Neutrophil (primary cell): ENCODE measurements at regions not wholly inside any gene's neighbourhood (a gene's known extent, or its start where the extent isn't known, plus 50 kb on each side); places are given as distances from the start of the nearest gene placed in this dataset.

ENCODE experiments used
- H3K27ac ChIP-seq: fragments of 200-600 bp; sonication (generic); 2 replicates; pipeline ENCODE4 v1.5.1; 2016; ENCODE audit warnings: mild to moderate bottlenecking, moderate library complexity
- H3K27me3 ChIP-seq: fragments of 200-600 bp; sonication (generic); 2 replicates; pipeline ENCODE4 v1.6.0; 2016; ENCODE audit warnings: mild to moderate bottlenecking
- H3K36me3 ChIP-seq: fragments of 200-600 bp; sonication (generic); 2 replicates; pipeline ENCODE4 v1.5.1; 2017
- H3K4me1 ChIP-seq, 2 experiments: fragments of 200-600 bp in 1 of 2; sonication (generic) in 1 of 2; 1 replicate in 1 of 2; 2 replicates in 1 of 2; pipeline versions ENCODE4 v1.5.1 to v1.6.1; 2013 to 2016; ENCODE audit warnings: low read depth in 1 of 2, low read length in 1 of 2, mild to moderate bottlenecking in 1 of 2, moderate library complexity in 1 of 2; ENCODE audit not compliant: control insufficient read depth in 1 of 2, insufficient read depth in 1 of 2
- H3K4me3 ChIP-seq, 2 experiments: fragments of 200-600 bp in 1 of 2; sonication (generic) in 1 of 2; 1 replicate in 1 of 2; 2 replicates in 1 of 2; pipeline ENCODE4 v1.5.1; 2013 to 2016; ENCODE audit warnings: low read depth in 1 of 2, low read length in 1 of 2, mild to moderate bottlenecking in 1 of 2, moderate library complexity in 1 of 2
- H3K9me3 ChIP-seq: fragments of 200-600 bp; sonication (generic); 2 replicates; pipeline ENCODE4 v1.5.1; 2016
- CTCF ChIP-seq: fragments of 200-600 bp; sonication (generic); IDR thresholded peaks from 2 replicates; pipeline ENCODE4 v1.5.1; 2016; ENCODE audit warnings: antibody characterized with exemption

GRCh38 chr2:10514743-10515142, 66.6 kb upstream of the ODC1 start:
- H3K9me3 ChIP-seq, result peaks cover 7% of the 10 kb centered on the region
- no peaks in the 10 kb centered on the region for H3K36me3 ChIP-seq
- H3K27ac ChIP-seq, result no peak overlapping the region
- no peaks in the 10 kb centered on the region for H3K27me3 ChIP-seq
- H3K4me1 ChIP-seq, result no peaks in the 10 kb centered on the region
- TF ChIP-seq CTCF, result no peak
- no peak overlapping the region for H3K4me3 ChIP-seq

DNA sequence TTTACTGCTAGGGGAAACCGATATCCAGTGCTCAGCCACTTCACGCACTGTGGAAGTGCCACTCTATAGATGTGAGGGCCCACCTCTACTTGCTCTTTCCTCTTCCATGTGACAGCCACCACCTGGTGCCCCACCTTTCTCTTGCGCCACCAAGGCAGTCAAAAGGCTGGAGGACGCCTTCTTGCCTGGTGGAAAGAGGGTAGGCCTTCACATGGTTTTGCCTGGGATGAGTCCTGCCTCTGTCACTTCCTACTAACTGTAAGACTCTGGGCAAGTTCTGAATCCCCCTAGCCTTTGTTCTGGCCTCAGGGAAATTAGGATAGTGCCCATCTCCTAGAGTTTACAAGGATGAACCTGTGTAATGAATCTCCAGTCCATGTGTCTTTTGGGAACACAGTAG, 66.1 kb upstream of the ODC1 start:
- no peaks in the 10 kb centered on the region for H3K27me3 ChIP-seq
- H3K36me3 ChIP-seq, result no peaks in the 10 kb centered on the region
- no peak overlapping the region for H3K4me3 ChIP-seq
- H3K27ac ChIP-seq, result no peak overlapping the region
- no peaks in the 10 kb centered on the region for H3K4me1 ChIP-seq
- TF ChIP-seq CTCF, result no peak
- peaks cover 7% of the 10 kb centered on the region for H3K9me3 ChIP-seq

GRCh38 chr2:10513201-10513600, 65.1 kb upstream of the ODC1 start:
- H3K27me3 ChIP-seq, result no peaks in the 10 kb centered on the region
- H3K4me3 ChIP-seq, result no peak overlapping the region
- peaks cover 7% of the 10 kb centered on the region for H3K9me3 ChIP-seq
- H3K4me1 ChIP-seq, result no peaks in the 10 kb centered on the region
- no peak for TF ChIP-seq CTCF
- no peaks in the 10 kb centered on the region for H3K36me3 ChIP-seq
- no peak overlapping the region for H3K27ac ChIP-seq

DNA sequence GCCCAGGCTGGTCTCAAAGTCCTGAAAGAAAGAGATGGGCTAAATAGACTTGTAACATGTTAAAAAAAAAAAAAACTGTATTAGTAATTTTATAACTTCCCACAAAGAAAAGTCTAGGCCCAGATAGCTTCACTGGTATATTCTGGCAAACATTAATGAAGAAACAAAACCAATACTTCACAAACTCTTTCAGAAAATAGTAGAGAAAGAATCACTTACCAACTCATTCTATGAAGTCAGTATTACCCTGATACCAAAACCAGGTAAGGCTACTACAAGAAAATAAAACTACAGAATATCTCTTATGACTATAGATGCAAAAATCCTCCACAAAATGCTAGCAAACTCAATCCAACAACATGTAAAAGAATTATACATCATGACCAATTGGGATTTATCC, 59.9 kb upstream of the ODC1 start:
- no peak for TF ChIP-seq CTCF
- no peaks in the 10 kb centered on the region for H3K9me3 ChIP-seq
- no peak overlapping the region for H3K4me3 ChIP-seq
- no peaks in the 10 kb centered on the region for H3K27me3 ChIP-seq
- no peaks in the 10 kb centered on the region for H3K4me1 ChIP-seq
- H3K27ac ChIP-seq, result no peak overlapping the region
- H3K36me3 ChIP-seq, result no peaks in the 10 kb centered on the region

- no peaks in the 10 kb centered on the region for H3K4me1 ChIP-seq
- no peaks in the 10 kb centered on the region for H3K9me3 ChIP-seq
- no peaks in the 10 kb centered on the region for H3K36me3 ChIP-seq
- H3K27ac ChIP-seq, result no peak overlapping the region
- no peak for TF ChIP-seq CTCF
- no peaks in the 10 kb centered on the region for H3K27me3 ChIP-seq
- no peak overlapping the region for H3K4me3 ChIP-seq
Observed at GRCh38 chr2:10507106-10507505, 59.0 kb upstream of the ODC1 start.
